HCT116 (cell line): ENCODE measurements at regions not wholly inside any gene's neighbourhood (a gene's known extent, or its start where the extent isn't known, plus 50 kb on each side); places are given as distances from the start of the nearest gene placed in this dataset.

Source experiments
- ATAC-seq: fragments of 200-7000 bp; cut with Tn5 transposase; 2 replicates; pipeline ENCODE4 v1.9.1; 2020; ENCODE audit warnings: mild to moderate bottlenecking, moderate library complexity
- BruUV-seq: library from RNA; stranded (reverse); fragments of 400-500 nt; replicated peaks from 2 replicates; lab custom pipeline; 2021; lab: Mats Ljungman, UMichigan
- CTCF ChIA-PET: fragments of 300-600 bp; sonication (Branson Sonifier 250); formaldehyde crosslinking; loops from one replicate; lab custom pipeline; 2021; ENCODE audit warnings: antibody characterized with exemption; lab: Charles Lee
- POLR2A ChIA-PET: fragments of 300-600, 350-600 bp; sonication (Branson Sonifier 250); formaldehyde crosslinking; loops from one replicate; lab custom pipeline; 2021; ENCODE audit warnings: antibody characterized with exemption; lab: Charles Lee
- RAD21 ChIA-PET, 2 experiments: fragments of 300-600 bp; sonication (Branson Sonifier 250); formaldehyde crosslinking; loops; one replicate each; lab custom pipeline; 2023; ENCODE audit warnings: low total read pairs in 2 of 2; ENCODE audit not compliant: uncharacterized antibody in 2 of 2, unreplicated experiment in 2 of 2, low non-redundant PET in 1 of 2; lab: Charles Lee
- DNase-seq: peaks from one replicate; pipeline ENCODE4 v3.0.0-alpha.2; 2010; ENCODE audit warnings: low read depth, low spot score
- H2AFZ ChIP-seq: fragments of 200-600 bp; shearing (Covaris generic), sonication (generic); 2 replicates; pipeline ENCODE4 v1.6.1; 2017; ENCODE audit warnings: low read depth, mixed run types, mixed read lengths, antibody characterized with exemption, low read length; ENCODE audit not compliant: poor library complexity, severe bottlenecking
- H3K27ac ChIP-seq: 2 replicates; pipeline ENCODE4 v1.5.1; 2012; ENCODE audit warnings: low read depth, low read length
- H3K27me3 ChIP-seq: fragments of 200-600 bp; sonication (generic); 2 replicates; pipeline ENCODE4 v1.6.1; 2016; ENCODE audit warnings: mixed run types, low read length, mixed read lengths; ENCODE audit not compliant: insufficient read depth
- H3K36me3 ChIP-seq, 2 experiments: fragments of 200-500 bp in 1 of 2; fragments of 200-600 bp in 1 of 2; sonication (Bioruptor generic) in 1 of 2; sonication (generic) in 1 of 2; 2 replicates each; pipeline versions ENCODE4 v1.5.1 to v1.6.1; 2014 to 2016; ENCODE audit warnings: low read length in 2 of 2, inconsistent platforms in 1 of 2, mixed read lengths in 1 of 2, mixed run types in 1 of 2; ENCODE audit not compliant: insufficient read depth in 2 of 2, control insufficient read depth in 1 of 2
- H3K4me1 ChIP-seq, 2 experiments: fragments of 200-600 bp in 1 of 2; sonication (generic) in 1 of 2; 2 replicates each; pipeline versions ENCODE4 v1.5.1 to v1.6.1; 2012 to 2017; ENCODE audit warnings: low read length in 2 of 2, inconsistent platforms in 1 of 2, mild to moderate bottlenecking in 1 of 2, mixed read lengths in 1 of 2, mixed run types in 1 of 2, moderate library complexity in 1 of 2; ENCODE audit not compliant: insufficient read depth in 2 of 2, control insufficient read depth in 1 of 2
- H3K4me2 ChIP-seq: fragments of 200-600 bp; sonication (generic); 2 replicates; pipeline ENCODE4 v1.6.1; 2017; ENCODE audit warnings: mixed run types, low read length, mixed read lengths
- H3K4me3 ChIP-seq, 2 experiments: fragments of 200-600 bp in 1 of 2; sonication (generic) in 1 of 2; replicated peaks in 1 of 2; 2 replicates each; pipeline ENCODE4 v1.5.1; 2011 to 2016; ENCODE audit warnings: low read length in 2 of 2, control low read depth in 1 of 2, low read depth in 1 of 2, mild to moderate bottlenecking in 1 of 2, mixed read lengths in 1 of 2, mixed run types in 1 of 2
- H3K79me2 ChIP-seq: fragments of 200-600 bp; sonication (generic); 2 replicates; pipeline ENCODE4 v1.6.1; 2017; ENCODE audit warnings: mild to moderate bottlenecking, mixed run types, low read length, moderate library complexity, mixed read lengths; ENCODE audit not compliant: insufficient read depth
- H3K9ac ChIP-seq: fragments of 200-600 bp; sonication (generic); 2 replicates; pipeline ENCODE4 v1.6.1; 2016; ENCODE audit warnings: low read length, mixed read lengths
- H3K9me2 ChIP-seq: fragments of 200-600 bp; sonication (generic), shearing (Covaris generic); 2 replicates; pipeline ENCODE4 v1.6.1; 2017; ENCODE audit warnings: mixed run types, mild to moderate bottlenecking, moderate library complexity; ENCODE audit not compliant: insufficient read depth
- H3K9me3 ChIP-seq, 2 experiments: fragments of 200-500 bp in 1 of 2; fragments of 200-600 bp in 1 of 2; sonication (Bioruptor generic) in 1 of 2; sonication (generic) in 1 of 2; 2 replicates each; pipeline ENCODE4 v1.6.1; 2014 to 2017; ENCODE audit warnings: low read length in 2 of 2, mixed read lengths in 2 of 2, inconsistent platforms in 1 of 2, low read depth in 1 of 2, mild to moderate bottlenecking in 1 of 2, mixed run types in 1 of 2, moderate library complexity in 1 of 2; ENCODE audit not compliant: control insufficient read depth in 1 of 2, insufficient read depth in 1 of 2
- H4K20me1 ChIP-seq: fragments of 200-600 bp; sonication (generic), shearing (Covaris generic); 2 replicates; pipeline ENCODE4 v1.6.1; 2017; ENCODE audit warnings: mixed run types, mild to moderate bottlenecking, moderate library complexity; ENCODE audit not compliant: insufficient read depth
- ATF3 ChIP-seq: IDR thresholded peaks from 2 replicates; pipeline ENCODE4 v1.6.1; 2012
- CBX3 ChIP-seq: IDR thresholded peaks from 2 replicates; pipeline ENCODE4 v1.6.1; 2012; ENCODE audit warnings: low read depth
- CEBPB ChIP-seq: IDR thresholded peaks from 2 replicates; pipeline ENCODE4 v1.6.1; 2012; ENCODE audit warnings: low read depth
- EGR1 ChIP-seq: IDR thresholded peaks from 2 replicates; pipeline ENCODE4 v1.6.1; 2012; ENCODE audit warnings: low read depth
- EZH2 ChIP-seq: fragments of 200-600 bp; sonication (generic); IDR thresholded peaks from 2 replicates; pipeline ENCODE4 v1.6.1; 2017; ENCODE audit warnings: antibody characterized with exemption, mixed run types
- EZH2phosphoT487 ChIP-seq: fragments of 200-600 bp; IDR thresholded peaks from 2 replicates; pipeline ENCODE4 v1.6.1; 2018; ENCODE audit warnings: antibody characterized with exemption, borderline replicate concordance
- FOSL1 ChIP-seq: IDR thresholded peaks from 2 replicates; pipeline ENCODE4 v1.6.1; 2012; ENCODE audit warnings: low read depth
- JUND ChIP-seq: IDR thresholded peaks from 2 replicates; pipeline ENCODE4 v1.6.1; 2012
- POLR2A ChIP-seq: IDR thresholded peaks from 2 replicates; pipeline ENCODE4 v1.7.0; 2011; ENCODE audit warnings: borderline replicate concordance; ENCODE audit not compliant: insufficient read depth, insufficient read length; ENCODE audit errors: extremely low read depth
- POLR2AphosphoS5 ChIP-seq: IDR thresholded peaks from 2 replicates; pipeline ENCODE4 v1.6.1; 2011; ENCODE audit warnings: mild to moderate bottlenecking, low read depth, low read length, moderate library complexity
- REST ChIP-seq: IDR thresholded peaks from 2 replicates; pipeline ENCODE4 v1.6.1; 2012; ENCODE audit warnings: low read depth
- SIN3A ChIP-seq: IDR thresholded peaks from 2 replicates; pipeline ENCODE4 v1.6.1; 2012; ENCODE audit warnings: low read depth
- SP1 ChIP-seq: IDR thresholded peaks from 2 replicates; pipeline ENCODE4 v1.6.1; 2012; ENCODE audit warnings: low read depth
- SRF ChIP-seq: IDR thresholded peaks from 2 replicates; pipeline ENCODE4 v1.6.1; 2012; ENCODE audit warnings: low read depth
- YY1 ChIP-seq: IDR thresholded peaks from 2 replicates; pipeline ENCODE4 v1.6.1; 2011; ENCODE audit warnings: low read length, low read depth, moderate library complexity, mild to moderate bottlenecking; ENCODE audit not compliant: insufficient replicate concordance; ENCODE audit errors: extremely low read depth
- ZBTB33 ChIP-seq: IDR thresholded peaks from 2 replicates; pipeline ENCODE4 v1.6.1; 2011; ENCODE audit warnings: mild to moderate bottlenecking, low read length, moderate library complexity; ENCODE audit not compliant: insufficient replicate concordance; ENCODE audit errors: extremely low read depth
- ZNF274 ChIP-seq: fragments of 200-500 bp; sonication (Bioruptor generic); IDR thresholded peaks from 2 replicates; pipeline ENCODE4 v1.6.1; 2014; ENCODE audit warnings: mild to moderate bottlenecking, low read depth, low read length, inconsistent platforms
- intact Hi-C: fragments of 100-400 bp; cut with micrococcal nuclease; formaldehyde crosslinking; loops from 2 replicates; pipeline ENCODE4 v1.10.0; 2022

GRCh38 chr5:6108981-6109825 is 269.1 kb downstream of the MED10 start:
- H3K36me3 ChIP-seq, result no peaks in the 10 kb centered on the region
- no TSS peak for BruUV-seq
- H3K9ac ChIP-seq, result no peak overlapping the region
- H2AFZ ChIP-seq, result no peak overlapping the region
- no peak overlapping the region for H3K27ac ChIP-seq
- no peaks in the 10 kb centered on the region for H4K20me1 ChIP-seq
- no peaks in the 10 kb centered on the region for H3K79me2 ChIP-seq
- no peaks in the 10 kb centered on the region for H3K9me3 ChIP-seq
- no peaks in the 10 kb centered on the region for H3K9me2 ChIP-seq
- no peaks in the 10 kb centered on the region for H3K27me3 ChIP-seq
- RAD21 ChIA-PET, result no interaction called here
- POLR2A ChIA-PET, result no interaction called here
- H3K4me1 ChIP-seq, result no peaks in the 10 kb centered on the region
- no peak overlapping the region for H3K4me3 ChIP-seq
- DNase-seq, result no peak
- no peak for ATAC-seq
- H3K4me2 ChIP-seq, result no peak overlapping the region
- intact Hi-C loops, result no loop called here
- no peak for TF ChIP-seq SRF
- TF ChIP-seq CBX3, result no peak
- no peak for TF ChIP-seq YY1
- no peak for TF ChIP-seq SIN3A
- no peak for TF ChIP-seq SP1
- TF ChIP-seq REST, result no peak
- no peak for TF ChIP-seq EZH2
- no peak for TF ChIP-seq ZNF274
- TF ChIP-seq POLR2A, result no peak
- TF ChIP-seq ATF3, result no peak
- no peak for TF ChIP-seq POLR2AphosphoS5
- TF ChIP-seq JUND, result no peak
- no peak for TF ChIP-seq EGR1
- no peak for TF ChIP-seq FOSL1
- no peak for TF ChIP-seq ZBTB33
- TF ChIP-seq EZH2phosphoT487, result no peak
- TF ChIP-seq CEBPB, result no peak
- TF ChIP-seq, all 23 proteins: peak for 0
- CTCF ChIA-PET, result no interaction called here
